GM23338 (cell line): ENCODE measurements at regions not wholly inside any gene's neighbourhood (a gene's known extent, or its start where the extent isn't known, plus 50 kb on each side); places are given as distances from the start of the nearest gene placed in this dataset.

Experiments
- CTCF ChIP-seq, 2 experiments: fragments of 200-600 bp in 1 of 2; sonication (generic) in 1 of 2; conservative IDR thresholded peaks; 2 replicates each; pipeline versions ENCODE4 v1.5.1 to v1.6.1; 2016 to 2017; ENCODE audit warnings: antibody characterized with exemption in 2 of 2, low read depth in 2 of 2, mild to moderate bottlenecking in 2 of 2, moderate library complexity in 1 of 2
- ETS1 ChIP-seq: IDR thresholded peaks from 2 replicates; pipeline ENCODE4 v1.6.1; 2016; ENCODE audit warnings: antibody characterized with exemption
- EZH2phosphoT487 ChIP-seq: fragments of 200-600 bp; sonication (generic); IDR thresholded peaks from one replicate; pipeline ENCODE4 v1.8.1; 2018; ENCODE audit warnings: antibody characterized with exemption; ENCODE audit not compliant: unreplicated experiment
- JUNB ChIP-seq: IDR thresholded peaks from one replicate; pipeline ENCODE4 v1.6.1; 2016; ENCODE audit warnings: antibody characterized with exemption; ENCODE audit not compliant: unreplicated experiment

GRCh38 chr14:61961369-61961768, 199.1 kb downstream of the SNAPC1 start:
- TF ChIP-seq CTCF (conservative IDR thresholded peaks at IDR 0.05; ENCODE audit: low read depth in 2 of 2) (no peak), EZH2phosphoT487 (no peak), JUNB (no peak), ETS1 (no peak)
